ENCODE measurements at regions not wholly inside any gene's neighbourhood (a gene's known extent, or its start where the extent isn't known, plus 50 kb on each side); places are given as distances from the start of the nearest gene placed in this dataset.

DNA sequence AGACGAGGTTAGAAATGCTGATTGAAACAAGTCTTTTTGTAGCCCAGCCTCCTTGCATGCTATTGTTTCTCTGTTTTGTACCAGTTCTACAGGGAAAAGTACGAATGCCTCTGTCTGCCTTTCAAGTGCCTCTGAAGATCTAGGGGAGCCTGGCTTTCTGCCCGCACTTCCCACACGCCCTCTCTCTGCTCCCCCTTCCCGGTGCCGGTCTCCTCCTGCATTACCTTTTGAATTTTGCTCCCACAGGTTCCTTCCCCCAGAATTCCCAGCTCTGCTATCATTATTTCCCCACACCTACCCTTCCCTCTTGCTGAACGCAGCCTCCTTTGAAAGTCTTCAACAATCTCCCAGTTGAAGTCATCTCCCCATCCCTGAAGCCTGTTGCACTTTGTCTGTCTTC is 689.7 kb downstream of the BCL11B start:
- no peak for DNase-seq (ENCODE audit: low spot score in 2 of 2)
- H3K4me3 ChIP-seq, result no peak overlapping the region
- no peak overlapping the region for H3K27ac ChIP-seq
- no peaks in the 10 kb centered on the region for H3K36me3 ChIP-seq
- intact Hi-C loops (cut with DNase I; ENCODE audit: low total_unique reads), result no loop called here
- H3K27me3 ChIP-seq, result no peaks in the 10 kb centered on the region
- H3K9me3 ChIP-seq, result peaks cover 0 to 7% of the 10 kb centered on the region in 2 donors
- TF ChIP-seq, protein P1, sequence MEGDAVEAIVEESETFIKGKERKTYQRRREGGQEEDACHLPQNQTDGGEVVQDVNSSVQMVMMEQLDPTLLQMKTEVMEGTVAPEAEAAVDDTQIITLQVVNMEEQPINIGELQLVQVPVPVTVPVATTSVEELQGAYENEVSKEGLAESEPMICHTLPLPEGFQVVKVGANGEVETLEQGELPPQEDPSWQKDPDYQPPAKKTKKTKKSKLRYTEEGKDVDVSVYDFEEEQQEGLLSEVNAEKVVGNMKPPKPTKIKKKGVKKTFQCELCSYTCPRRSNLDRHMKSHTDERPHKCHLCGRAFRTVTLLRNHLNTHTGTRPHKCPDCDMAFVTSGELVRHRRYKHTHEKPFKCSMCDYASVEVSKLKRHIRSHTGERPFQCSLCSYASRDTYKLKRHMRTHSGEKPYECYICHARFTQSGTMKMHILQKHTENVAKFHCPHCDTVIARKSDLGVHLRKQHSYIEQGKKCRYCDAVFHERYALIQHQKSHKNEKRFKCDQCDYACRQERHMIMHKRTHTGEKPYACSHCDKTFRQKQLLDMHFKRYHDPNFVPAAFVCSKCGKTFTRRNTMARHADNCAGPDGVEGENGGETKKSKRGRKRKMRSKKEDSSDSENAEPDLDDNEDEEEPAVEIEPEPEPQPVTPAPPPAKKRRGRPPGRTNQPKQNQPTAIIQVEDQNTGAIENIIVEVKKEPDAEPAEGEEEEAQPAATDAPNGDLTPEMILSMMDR (IDR thresholded peaks at IDR 0.05), result no peak
- TF ChIP-seq POLR2A (IDR thresholded peaks at IDR 0.05) (no peak), POLR2AphosphoS5 (IDR thresholded peaks at IDR 0.05) (no peak)
- H3K4me1 ChIP-seq, result no peaks in the 10 kb centered on the region

DNA sequence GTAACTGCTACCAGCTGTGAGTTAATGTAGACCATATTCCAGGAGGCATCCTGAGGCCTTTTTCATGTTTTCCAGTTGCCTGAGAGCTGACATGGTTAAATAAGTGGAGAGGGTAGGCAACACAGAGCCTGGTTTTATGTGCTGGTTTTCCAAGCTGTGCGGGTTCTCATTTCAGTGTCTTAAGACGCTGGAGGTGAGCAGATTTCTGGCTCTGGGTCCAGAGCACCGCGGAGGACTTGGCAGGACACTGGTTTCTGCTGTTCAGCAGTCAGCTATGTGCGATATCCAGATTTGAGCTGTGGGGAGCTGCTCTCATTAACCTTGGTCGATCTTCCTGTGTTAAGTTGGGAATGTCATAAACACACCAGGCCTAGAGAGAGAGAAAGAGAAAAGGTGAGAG is 680.8 kb downstream of the BCL11B start:
- TF ChIP-seq POLR2AphosphoS5 (IDR thresholded peaks at IDR 0.05), result no peak
- TF ChIP-seq POLR2A (IDR thresholded peaks at IDR 0.05), result no peak
- TF ChIP-seq, protein P1 (IDR thresholded peaks at IDR 0.05), result no peak
- no peaks in the 10 kb centered on the region for H3K36me3 ChIP-seq
- H3K4me1 ChIP-seq, result no peaks in the 10 kb centered on the region
- H3K27me3 ChIP-seq, result no peaks in the 10 kb centered on the region
- intact Hi-C loops (cut with DNase I; ENCODE audit: low total_unique reads), result no loop called here
- no peak overlapping the region for H3K27ac ChIP-seq
- H3K4me3 ChIP-seq, result no peak overlapping the region
- DNase-seq (ENCODE audit: low spot score in 2 of 2), result no peak
- H3K9me3 ChIP-seq, result peaks cover 0 to under 1% of the 10 kb centered on the region in 2 donors

DNA sequence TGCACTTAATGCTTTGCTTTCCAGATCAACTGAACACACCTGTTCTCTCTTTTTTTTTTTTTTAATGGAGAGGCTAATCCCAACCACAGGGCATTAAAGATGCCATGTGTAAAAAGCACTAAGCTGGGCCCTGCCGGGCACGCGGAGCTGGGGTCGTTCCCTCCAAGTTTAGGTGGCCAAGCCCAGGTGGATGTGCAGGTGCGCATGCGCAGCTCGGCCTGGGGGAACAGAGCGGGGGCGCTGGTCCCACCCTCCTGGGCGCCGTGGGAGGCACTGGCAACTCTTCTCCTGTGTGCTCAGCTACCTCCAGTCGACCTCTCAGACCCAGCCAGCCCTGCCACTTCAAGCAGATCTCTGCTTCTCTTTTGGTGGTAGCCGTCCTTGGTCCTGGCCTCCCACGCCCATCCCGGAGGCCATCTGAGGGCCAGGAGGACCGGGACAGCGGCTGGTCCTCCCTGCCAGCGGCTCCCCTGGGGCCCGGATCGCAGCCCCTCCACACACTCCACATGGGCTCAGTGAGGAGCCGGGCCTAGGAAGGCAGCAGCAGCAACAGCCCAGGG is 679.3 kb downstream of the BCL11B start:
- no peak overlapping the region for H3K27ac ChIP-seq
- TF ChIP-seq POLR2A (IDR thresholded peaks at IDR 0.05) (no peak), POLR2AphosphoS5 (IDR thresholded peaks at IDR 0.05) (no peak)
- TF ChIP-seq, protein P1 (IDR thresholded peaks at IDR 0.05), result no peak
- intact Hi-C loops (cut with DNase I; ENCODE audit: low total_unique reads), result no loop called here

DNA sequence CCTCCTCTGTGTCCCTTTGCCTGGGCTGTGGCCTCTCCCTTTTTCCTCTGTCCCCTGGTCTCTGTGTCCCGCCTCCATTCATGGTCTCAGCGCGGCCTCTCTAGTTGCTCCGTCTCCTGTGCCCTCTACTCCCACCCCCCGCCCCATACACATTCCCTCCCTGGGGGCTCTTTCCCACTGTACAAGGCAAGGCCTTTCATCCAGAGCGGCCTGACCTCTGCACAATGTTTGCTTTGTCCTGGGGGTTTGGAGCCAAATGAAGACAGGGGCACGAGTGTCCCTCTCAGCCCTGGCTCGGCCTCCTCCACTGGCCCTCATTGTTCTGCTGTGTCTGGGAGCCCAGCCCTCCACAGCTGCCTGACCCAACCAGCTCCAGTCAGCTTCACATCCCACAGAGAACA is 678.6 kb downstream of the BCL11B start:
- intact Hi-C loops (cut with DNase I; ENCODE audit: low total_unique reads), result no loop called here
- Histone ChIP-seq H3K4me3 (no peak overlapping the region), H3K27ac (no peak overlapping the region)

More for the DNA sequence above, 679.3 kb downstream of the BCL11B start:
- Histone ChIP-seq H3K4me1 (no peaks in the 10 kb centered on the region), H3K27me3 (no peaks in the 10 kb centered on the region), H3K36me3 (no peaks in the 10 kb centered on the region), H3K4me3 (no peak overlapping the region), H3K9me3 (peaks cover 0 to 13% of the 10 kb centered on the region in 2 donors)
- no peak for DNase-seq (ENCODE audit: low spot score in 2 of 2)

DNA sequence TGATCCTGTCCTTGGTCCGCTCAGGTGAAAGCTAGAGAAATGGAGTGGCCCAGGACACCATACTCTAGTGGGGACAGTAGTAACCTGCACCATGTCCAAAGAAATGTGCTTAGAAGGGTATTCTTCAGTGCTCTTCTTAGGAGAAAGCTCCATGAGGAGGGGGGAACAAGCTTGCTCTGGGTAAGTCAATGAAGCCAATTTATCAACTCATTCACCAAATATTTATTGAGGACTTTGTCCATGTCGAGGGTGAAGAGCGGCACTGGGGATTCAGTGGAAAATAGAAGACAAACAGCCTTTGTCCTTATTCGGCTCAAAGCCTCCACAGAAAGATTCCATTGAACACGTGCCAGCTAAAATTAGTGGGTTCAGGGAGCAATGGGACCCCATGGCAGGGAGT is 677.8 kb downstream of the BCL11B start:
- no peak for TF ChIP-seq POLR2A (IDR thresholded peaks at IDR 0.05)
- TF ChIP-seq, protein P1 (IDR thresholded peaks at IDR 0.05), result no peak
- TF ChIP-seq POLR2AphosphoS5 (IDR thresholded peaks at IDR 0.05), result no peak
- no peak overlapping the region for H3K4me3 ChIP-seq
- peaks cover 0 to 13% of the 10 kb centered on the region in 2 donors for H3K9me3 ChIP-seq
- intact Hi-C loops (cut with DNase I; ENCODE audit: low total_unique reads), result no loop called here
- DNase-seq (ENCODE audit: low spot score in 2 of 2), result no peak
- H3K4me1 ChIP-seq, result no peaks in the 10 kb centered on the region
- no peak overlapping the region for H3K27ac ChIP-seq
- H3K36me3 ChIP-seq, result no peaks in the 10 kb centered on the region
- H3K27me3 ChIP-seq, result no peaks in the 10 kb centered on the region

More for the DNA sequence above, 678.6 kb downstream of the BCL11B start:
- Histone ChIP-seq H3K27me3 (no peaks in the 10 kb centered on the region), H3K9me3 (peaks cover 0 to 13% of the 10 kb centered on the region in 2 donors), H3K4me1 (no peaks in the 10 kb centered on the region), H3K36me3 (no peaks in the 10 kb centered on the region)
- no peak for DNase-seq (ENCODE audit: low spot score in 2 of 2)
- TF ChIP-seq POLR2AphosphoS5 (IDR thresholded peaks at IDR 0.05) (no peak), POLR2A (IDR thresholded peaks at IDR 0.05) (no peak)
- TF ChIP-seq, protein P1 (IDR thresholded peaks at IDR 0.05), result no peak

Data from breast epithelium (tissue), 4 donors.